Osteocyte (in vitro differentiated cells): ENCODE measurements at regions not wholly inside any gene's neighbourhood (a gene's known extent, or its start where the extent isn't known, plus 50 kb on each side); places are given as distances from the start of the nearest gene placed in this dataset.

Source experiments
- DNase-seq: peaks from one replicate; pipeline ENCODE4 v3.0.0; 2021; ENCODE audit warnings: mixed read lengths; ENCODE audit not compliant: unreplicated experiment; ENCODE audit errors: extremely low spot score
- H3K27ac Mint-ChIP-seq: one replicate; pipeline ENCODE4 v1.8.0; 2021; ENCODE audit warnings: mild to moderate bottlenecking, mixed read lengths; ENCODE audit not compliant: unreplicated experiment
- H3K27me3 Mint-ChIP-seq: one replicate; pipeline ENCODE4 v1.8.0; 2021; ENCODE audit warnings: mixed read lengths; ENCODE audit not compliant: unreplicated experiment
- H3K36me3 Mint-ChIP-seq: one replicate; pipeline ENCODE4 v1.8.0; 2021; ENCODE audit warnings: mixed read lengths; ENCODE audit not compliant: unreplicated experiment
- H3K4me1 Mint-ChIP-seq: one replicate; pipeline ENCODE4 v1.8.0; 2021; ENCODE audit warnings: mixed read lengths; ENCODE audit not compliant: unreplicated experiment
- H3K4me3 Mint-ChIP-seq: one replicate; pipeline ENCODE4 v1.8.0; 2021; ENCODE audit warnings: mild to moderate bottlenecking, moderate library complexity, mixed read lengths; ENCODE audit not compliant: unreplicated experiment
- H3K9me3 Mint-ChIP-seq: one replicate; pipeline ENCODE4 v1.8.0; 2021; ENCODE audit warnings: mixed read lengths; ENCODE audit not compliant: unreplicated experiment
- CTCF ChIP-seq: fragments of 200-600 bp; sonication (generic); IDR thresholded peaks from 2 replicates; pipeline ENCODE4 v1.5.0; 2021; ENCODE audit warnings: antibody characterized with exemption, mild to moderate bottlenecking, moderate library complexity

GRCh38 chr2:191514613-191515012 lies 163.3 kb upstream of the NABP1 start:
- Mint-ChIP-seq H3K36me3 (no peaks in the 10 kb centered on the region), H3K27me3 (no peaks in the 10 kb centered on the region), H3K4me3 (no peak overlapping the region), H3K9me3 (no peaks in the 10 kb centered on the region), H3K4me1 (peaks cover 4% of the 10 kb centered on the region), H3K27ac (no peak overlapping the region)
- DNase-seq, result no peak
- TF ChIP-seq CTCF, result no peak

- Mint-ChIP-seq H3K36me3 (no peaks in the 10 kb centered on the region), H3K27ac (no peak overlapping the region), H3K4me1 (peaks cover 4% of the 10 kb centered on the region), H3K4me3 (no peak overlapping the region), H3K9me3 (no peaks in the 10 kb centered on the region), H3K27me3 (no peaks in the 10 kb centered on the region)
- DNase-seq, result no peak
- no peak for TF ChIP-seq CTCF
Observed at GRCh38 chr2:191515551-191515950, 162.4 kb upstream of the NABP1 start.

GRCh38 chr2:191516260-191516659 lies 161.7 kb upstream of the NABP1 start:
- no peaks in the 10 kb centered on the region for H3K27me3 Mint-ChIP-seq
- no peak for TF ChIP-seq CTCF

GRCh38 chr2:191521608-191522208 lies 156.2 kb upstream of the NABP1 start:
- TF ChIP-seq CTCF, result peak; percentile 72
- Mint-ChIP-seq H3K27ac (no peak overlapping the region), H3K4me3 (no peak overlapping the region), H3K27me3 (no peaks in the 10 kb centered on the region), H3K4me1 (no peaks in the 10 kb centered on the region), H3K9me3 (no peaks in the 10 kb centered on the region), H3K36me3 (no peaks in the 10 kb centered on the region)
- no peak for DNase-seq

More at GRCh38 chr2:191516260-191516659, 161.7 kb upstream of the NABP1 start:
- Mint-ChIP-seq H3K9me3 (no peaks in the 10 kb centered on the region), H3K4me3 (no peak overlapping the region), H3K27ac (no peak overlapping the region), H3K36me3 (no peaks in the 10 kb centered on the region), H3K4me1 (peaks cover 4% of the 10 kb centered on the region)
- no peak for DNase-seq

- no peak overlapping the region for H3K4me3 Mint-ChIP-seq
- no peak overlapping the region for H3K27ac Mint-ChIP-seq
- TF ChIP-seq CTCF, result no peak
- DNase-seq, result no peak
- H3K36me3 Mint-ChIP-seq, result no peaks in the 10 kb centered on the region
- H3K4me1 Mint-ChIP-seq, result no peaks in the 10 kb centered on the region
- H3K9me3 Mint-ChIP-seq, result no peaks in the 10 kb centered on the region
- no peaks in the 10 kb centered on the region for H3K27me3 Mint-ChIP-seq
Observed at GRCh38 chr2:191522478-191523120, 155.3 kb upstream of the NABP1 start.
